Osteoblast (primary cell): ENCODE measurements at regions not wholly inside any gene's neighbourhood (a gene's known extent, or its start where the extent isn't known, plus 50 kb on each side); places are given as distances from the start of the nearest gene placed in this dataset.

Experiments used
- DNase-seq: peaks from one replicate; pipeline ENCODE4 v3.0.0; 2011; ENCODE audit warnings: low spot score, mixed read lengths; ENCODE audit not compliant: insufficient read length; ENCODE audit errors: missing footprints
- H2AFZ ChIP-seq: 2 replicates; pipeline ENCODE4 v1.6.0; 2011; ENCODE audit warnings: mild to moderate bottlenecking, low read length
- H3K27ac ChIP-seq: 2 replicates; pipeline ENCODE4 v1.5.1; 2011; ENCODE audit warnings: mild to moderate bottlenecking, low read depth, low read length, moderate library complexity
- H3K27me3 ChIP-seq: 2 replicates; pipeline ENCODE4 v1.6.0; 2012; ENCODE audit warnings: mild to moderate bottlenecking, control low read depth, inconsistent platforms, low read length, moderate library complexity; ENCODE audit not compliant: insufficient read depth
- H3K36me3 ChIP-seq: 2 replicates; pipeline ENCODE4 v1.5.1; 2011; ENCODE audit warnings: mild to moderate bottlenecking, low read length, control low read depth, moderate library complexity; ENCODE audit not compliant: insufficient read depth
- H3K4me1 ChIP-seq: 2 replicates; pipeline ENCODE4 v1.5.1; 2011; ENCODE audit warnings: mild to moderate bottlenecking, low read length, control low read depth, moderate library complexity; ENCODE audit not compliant: insufficient read depth
- H3K4me2 ChIP-seq: 2 replicates; pipeline ENCODE4 v1.6.0; 2011; ENCODE audit warnings: mild to moderate bottlenecking, low read length; ENCODE audit not compliant: insufficient read depth
- H3K4me3 ChIP-seq: fragments of 200-600 bp; sonication (generic); 3 replicates; pipeline ENCODE4 v1.5.1; 2012; ENCODE audit warnings: mild to moderate bottlenecking, low read length, inconsistent platforms; ENCODE audit not compliant: insufficient read depth
- H3K79me2 ChIP-seq: 2 replicates; pipeline ENCODE4 v1.6.0; 2012; ENCODE audit warnings: mild to moderate bottlenecking, low read length, control low read depth, inconsistent platforms; ENCODE audit not compliant: insufficient read depth
- H3K9me3 ChIP-seq: 2 replicates; pipeline ENCODE4 v1.5.1; 2011; ENCODE audit warnings: low read depth, low read length, control low read depth
- H4K20me1 ChIP-seq: 2 replicates; pipeline ENCODE4 v1.6.0; 2012; ENCODE audit warnings: mild to moderate bottlenecking, low read length, control low read depth; ENCODE audit not compliant: insufficient read depth
- CTCF ChIP-seq: IDR thresholded peaks from 2 replicates; pipeline ENCODE4 v1.5.1; 2011; ENCODE audit warnings: mild to moderate bottlenecking, low read depth, low read length, moderate library complexity; ENCODE audit errors: extremely low read depth

- DNase-seq, result no peak
- no peak overlapping the region for H3K4me2 ChIP-seq
- no peak overlapping the region for H3K27ac ChIP-seq
- no peaks in the 10 kb centered on the region for H3K9me3 ChIP-seq
- H3K4me3 ChIP-seq, result no peak overlapping the region
- peaks cover 4% of the 10 kb centered on the region for H3K4me1 ChIP-seq
- H4K20me1 ChIP-seq, result no peaks in the 10 kb centered on the region
- TF ChIP-seq CTCF, result no peak
- no peaks in the 10 kb centered on the region for H3K36me3 ChIP-seq
- H3K27me3 ChIP-seq, result no peaks in the 10 kb centered on the region
- no peak overlapping the region for H2AFZ ChIP-seq
- H3K79me2 ChIP-seq, result no peaks in the 10 kb centered on the region
Measured at GRCh38 chr7:94332571-94332970, 62.1 kb upstream of the COL1A2 start.

- H2AFZ ChIP-seq, result no peak overlapping the region
- H3K36me3 ChIP-seq, result no peaks in the 10 kb centered on the region
- no peak for DNase-seq
- no peaks in the 10 kb centered on the region for H3K79me2 ChIP-seq
- no peaks in the 10 kb centered on the region for H4K20me1 ChIP-seq
- peaks cover 6% of the 10 kb centered on the region for H3K4me1 ChIP-seq
- no peak for TF ChIP-seq CTCF
- H3K27ac ChIP-seq, result no peak overlapping the region
- no peak overlapping the region for H3K4me2 ChIP-seq
- no peaks in the 10 kb centered on the region for H3K27me3 ChIP-seq
- no peaks in the 10 kb centered on the region for H3K9me3 ChIP-seq
- H3K4me3 ChIP-seq, result no peak overlapping the region
Measured at GRCh38 chr7:94333810-94334209, 60.9 kb upstream of the COL1A2 start.

- TF ChIP-seq CTCF, result no peak
- Histone ChIP-seq H3K27ac (no peak overlapping the region), H2AFZ (no peak overlapping the region), H3K36me3 (no peaks in the 10 kb centered on the region), H3K4me1 (peaks cover 23% of the 10 kb centered on the region), H4K20me1 (no peaks in the 10 kb centered on the region), H3K27me3 (no peaks in the 10 kb centered on the region), H3K9me3 (no peaks in the 10 kb centered on the region), H3K79me2 (no peaks in the 10 kb centered on the region), H3K4me3 (no peak overlapping the region), H3K4me2 (no peak overlapping the region)
- DNase-seq, result no peak
Measured at GRCh38 chr7:94335586-94335985, 59.1 kb upstream of the COL1A2 start.

- no peaks in the 10 kb centered on the region for H4K20me1 ChIP-seq
- TF ChIP-seq CTCF, result no peak
- H3K9me3 ChIP-seq, result no peaks in the 10 kb centered on the region
- H3K79me2 ChIP-seq, result no peaks in the 10 kb centered on the region
- H3K4me1 ChIP-seq, result peaks cover 23% of the 10 kb centered on the region
- H2AFZ ChIP-seq, result no peak overlapping the region
- no peak overlapping the region for H3K4me2 ChIP-seq
- H3K27ac ChIP-seq, result no peak overlapping the region
- H3K36me3 ChIP-seq, result no peaks in the 10 kb centered on the region
- DNase-seq, result no peak
- H3K4me3 ChIP-seq, result no peak overlapping the region
- H3K27me3 ChIP-seq, result no peaks in the 10 kb centered on the region
Measured at GRCh38 chr7:94336009-94336408, 58.7 kb upstream of the COL1A2 start.
